Duodenal mucosa (tissue), 2 donors: ENCODE measurements at regions not wholly inside any gene's neighbourhood (a gene's known extent, or its start where the extent isn't known, plus 50 kb on each side); places are given as distances from the start of the nearest gene placed in this dataset.

ENCODE experiments used
- H3K27ac ChIP-seq: one replicate; pipeline ENCODE4 v1.7.0; 2013; ENCODE audit warnings: low read depth, low read length
- H3K27me3 ChIP-seq, 2 donors: one replicate each; pipeline ENCODE4 v1.7.0; 2013; ENCODE audit warnings: low read length in 2 of 2, control low read depth in 1 of 2; ENCODE audit not compliant: insufficient read depth in 2 of 2, control insufficient read depth in 1 of 2
- H3K36me3 ChIP-seq, 2 donors: one replicate each; pipeline ENCODE4 v1.7.0; 2013; ENCODE audit warnings: low read length in 2 of 2, control low read depth in 1 of 2; ENCODE audit not compliant: insufficient read depth in 2 of 2, control insufficient read depth in 1 of 2
- H3K4me1 ChIP-seq, 2 donors: one replicate each; pipeline ENCODE4 v1.7.0; 2013; ENCODE audit warnings: low read length in 2 of 2, control low read depth in 1 of 2; ENCODE audit not compliant: insufficient read depth in 2 of 2, control insufficient read depth in 1 of 2
- H3K4me3 ChIP-seq, 2 donors: one replicate each; pipeline ENCODE4 v1.7.0; 2013; ENCODE audit warnings: low read length in 2 of 2, low read depth in 1 of 2
- H3K9ac ChIP-seq, 2 donors: one replicate each; pipeline ENCODE4 v1.7.0; 2013; ENCODE audit warnings: low read length in 2 of 2, low read depth in 1 of 2
- H3K9me3 ChIP-seq, 2 donors: one replicate each; pipeline ENCODE4 v1.7.0; 2013; ENCODE audit warnings: low read length in 2 of 2, control low read depth in 1 of 2; ENCODE audit not compliant: control insufficient read depth in 1 of 2

DNA sequence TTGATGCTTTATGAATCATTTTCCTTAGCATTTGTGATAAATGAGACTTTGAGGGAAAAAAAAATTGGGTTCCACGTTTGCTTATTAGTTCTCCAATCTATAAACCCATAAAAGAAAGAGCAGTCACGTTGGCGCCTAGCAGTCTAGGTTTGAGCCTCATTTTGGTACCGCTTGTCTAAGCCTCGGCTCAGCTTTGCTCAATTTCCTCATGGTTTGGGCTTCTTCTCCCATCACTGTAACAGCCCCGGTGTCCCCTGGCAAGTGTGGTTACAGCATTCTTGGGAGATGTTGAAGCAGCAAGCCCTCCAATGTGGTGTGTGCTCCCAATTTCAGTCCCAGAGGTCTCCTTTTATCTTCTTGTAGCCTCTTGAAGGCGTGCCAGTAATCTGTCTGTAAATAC is 578.4 kb downstream of the CDK5RAP2 start:
- Histone ChIP-seq H3K27ac (no peak overlapping the region), H3K9me3 (no peaks in the 10 kb centered on the region), H3K36me3 (no peaks in the 10 kb centered on the region), H3K9ac (no peak overlapping the region), H3K4me1 (no peaks in the 10 kb centered on the region), H3K4me3 (no peak overlapping the region), H3K27me3 (no peaks in the 10 kb centered on the region)

DNA sequence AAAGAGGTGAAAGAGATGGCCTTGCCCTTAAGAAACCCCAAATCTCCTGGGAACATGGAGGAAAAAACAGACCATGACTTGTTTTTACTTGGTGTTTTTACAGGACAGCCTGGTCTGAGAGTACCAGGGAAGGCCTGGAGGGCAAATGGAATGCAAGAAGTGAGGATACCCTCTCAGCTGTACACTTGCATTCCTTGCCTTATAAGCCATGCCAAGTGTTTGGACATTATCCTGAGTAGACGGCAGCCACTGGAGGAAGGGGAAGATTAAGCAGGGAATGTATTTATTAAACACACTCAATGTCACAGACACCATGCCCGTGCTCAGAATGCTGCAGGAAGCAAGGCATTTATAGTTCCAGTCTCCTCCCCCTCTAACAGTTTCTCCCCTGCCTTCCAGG is 581.4 kb downstream of the CDK5RAP2 start:
- Histone ChIP-seq H3K27me3 (no peaks in the 10 kb centered on the region), H3K4me1 (no peaks in the 10 kb centered on the region), H3K36me3 (no peaks in the 10 kb centered on the region), H3K4me3 (no peak overlapping the region), H3K27ac (no peak overlapping the region), H3K9ac (no peak overlapping the region), H3K9me3 (no peaks in the 10 kb centered on the region)

DNA sequence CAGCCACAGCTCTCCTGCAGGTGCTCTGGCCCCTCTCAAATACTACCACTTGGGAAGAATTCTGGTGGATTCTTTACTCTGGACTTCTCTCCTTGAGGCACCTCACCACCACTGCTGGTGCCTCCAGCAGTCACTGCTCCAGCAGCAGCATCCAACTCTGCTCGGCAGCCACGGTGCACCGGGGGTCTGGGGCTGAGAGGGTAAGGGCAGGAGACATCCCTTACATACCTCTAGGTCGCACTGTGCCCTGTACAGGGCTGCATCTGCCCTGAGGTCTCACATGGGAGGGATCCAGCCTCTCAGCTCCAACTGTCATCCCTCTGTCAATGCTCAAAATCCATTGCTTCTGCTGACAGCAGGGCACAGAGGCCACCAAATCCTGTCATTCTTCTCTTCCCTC is 588.2 kb downstream of the CDK5RAP2 start:
- Histone ChIP-seq H3K27me3 (no peaks in the 10 kb centered on the region), H3K9ac (no peak overlapping the region), H3K4me3 (no peak overlapping the region), H3K9me3 (no peaks in the 10 kb centered on the region), H3K36me3 (no peaks in the 10 kb centered on the region), H3K4me1 (no peaks in the 10 kb centered on the region), H3K27ac (no peak overlapping the region)

DNA sequence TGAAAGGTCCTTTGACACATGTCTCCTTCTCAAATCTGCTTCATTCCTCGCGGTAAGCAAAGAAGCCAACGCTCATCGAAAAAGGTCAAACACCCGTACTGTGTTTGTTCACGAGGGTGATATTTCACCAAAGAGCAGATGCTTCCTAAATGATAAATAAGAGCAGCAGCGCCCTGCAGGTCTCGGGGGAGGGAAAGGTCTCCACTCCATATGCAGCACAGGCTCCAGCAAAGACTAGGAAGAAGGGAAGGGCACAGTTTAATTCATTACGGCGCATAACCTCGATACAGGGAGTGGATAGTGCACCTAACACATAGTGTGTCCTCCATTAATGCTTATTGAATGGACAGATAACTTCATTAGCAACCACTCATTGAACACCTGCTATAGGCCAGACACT is 593.3 kb downstream of the CDK5RAP2 start:
- Histone ChIP-seq H3K9me3 (no peaks in the 10 kb centered on the region), H3K27me3 (peaks cover 0 to 3% of the 10 kb centered on the region in 2 donors), H3K27ac (no peak overlapping the region), H3K4me1 (no peaks in the 10 kb centered on the region), H3K4me3 (no peak overlapping the region), H3K36me3 (no peaks in the 10 kb centered on the region), H3K9ac (no peak overlapping the region)

DNA sequence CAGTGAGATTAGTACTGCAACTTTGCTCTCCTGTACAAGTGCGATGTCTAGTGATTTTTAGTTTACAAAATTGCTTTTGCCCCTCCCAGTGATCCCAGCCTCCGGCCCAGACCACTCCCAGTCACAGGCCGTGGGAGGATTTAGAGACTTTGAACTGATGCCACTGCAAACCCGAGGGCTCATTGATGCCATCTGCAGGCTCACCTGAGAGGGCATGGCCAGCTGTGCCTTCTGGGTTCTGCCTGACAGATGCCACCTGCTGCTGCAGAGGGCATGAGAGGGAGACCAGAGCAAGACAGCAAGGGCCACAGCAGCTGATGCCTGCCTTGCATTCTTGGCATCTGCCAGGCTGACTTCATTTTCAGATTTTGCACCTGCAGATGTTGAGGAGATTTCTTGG is 593.8 kb downstream of the CDK5RAP2 start:
- no peak overlapping the region for H3K4me3 ChIP-seq
- H3K4me1 ChIP-seq = no peaks in the 10 kb centered on the region
- H3K27ac ChIP-seq = no peak overlapping the region
- H3K9me3 ChIP-seq = no peaks in the 10 kb centered on the region
- H3K27me3 ChIP-seq = peaks cover 0 to 3% of the 10 kb centered on the region in 2 donors
- no peak overlapping the region for H3K9ac ChIP-seq
- H3K36me3 ChIP-seq = no peaks in the 10 kb centered on the region

DNA sequence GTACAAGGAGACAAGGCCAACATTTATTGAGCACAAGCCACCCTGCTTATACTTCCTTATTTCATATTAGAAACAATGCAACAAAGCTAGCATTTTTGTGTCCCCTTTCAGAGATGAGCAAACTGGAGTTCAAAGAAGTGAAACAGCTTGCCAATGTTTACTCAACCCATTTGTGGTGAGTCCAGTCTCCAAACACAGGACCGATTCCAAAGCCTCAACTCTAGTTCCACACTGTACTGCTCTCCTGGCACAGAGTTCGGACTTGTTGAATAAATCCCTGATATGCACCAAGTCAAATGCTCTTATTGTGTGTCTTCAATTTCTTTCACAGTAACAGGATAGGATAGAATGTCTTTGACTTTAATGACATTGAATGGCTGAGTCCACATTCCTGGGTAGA is 604.8 kb upstream of the BRINP1 start:
- no peaks in the 10 kb centered on the region for H3K36me3 ChIP-seq
- no peaks in the 10 kb centered on the region for H3K4me1 ChIP-seq
- no peaks in the 10 kb centered on the region for H3K9me3 ChIP-seq
- no peak overlapping the region for H3K9ac ChIP-seq
- no peaks in the 10 kb centered on the region for H3K27me3 ChIP-seq
- H3K4me3 ChIP-seq = no peak overlapping the region
- H3K27ac ChIP-seq = no peak overlapping the region

DNA sequence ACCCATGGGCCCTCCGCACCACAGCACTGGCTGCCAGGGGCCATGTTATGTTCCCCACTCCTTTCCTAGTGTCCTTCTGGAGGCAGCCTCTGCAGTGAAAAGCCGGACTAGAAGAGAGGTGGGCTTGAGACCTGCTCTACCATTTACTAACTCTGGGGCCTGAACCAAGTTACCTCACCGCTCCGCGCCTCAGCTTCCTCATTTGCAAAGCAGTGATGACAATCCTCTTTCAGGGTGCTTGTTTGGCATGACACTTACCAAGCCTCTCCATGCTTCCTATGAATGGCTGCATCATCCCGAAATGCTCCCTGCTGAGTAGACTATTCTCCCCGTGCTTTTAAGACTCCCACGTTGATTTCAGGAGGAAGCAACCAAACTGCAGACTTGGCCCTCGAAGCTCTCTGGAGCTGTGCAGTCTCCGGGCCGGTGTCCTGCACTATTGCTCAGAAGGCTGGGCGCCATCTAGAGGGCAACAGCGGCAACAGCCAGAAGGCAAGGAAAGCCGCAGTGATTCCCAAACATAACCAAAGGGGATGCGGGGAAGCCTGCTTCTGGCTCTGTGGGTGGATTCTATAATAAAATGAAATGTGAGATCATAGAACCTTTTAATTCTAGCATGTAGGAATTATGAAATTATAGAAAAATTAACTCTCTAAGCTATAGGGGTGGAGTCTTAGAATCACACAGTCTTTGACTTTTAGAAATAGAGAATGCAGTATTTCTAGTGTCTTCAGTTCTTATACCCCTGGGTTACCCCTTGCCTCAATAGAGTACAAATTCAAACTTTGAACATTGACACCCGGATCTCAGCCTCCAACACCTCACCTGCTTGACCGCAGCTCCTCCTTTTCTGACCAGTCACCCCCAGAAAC is 599.8 kb upstream of the BRINP1 start:
- H3K4me1 ChIP-seq = no peaks in the 10 kb centered on the region
- no peak overlapping the region for H3K9ac ChIP-seq
- H3K27ac ChIP-seq = no peak overlapping the region
- no peaks in the 10 kb centered on the region for H3K27me3 ChIP-seq
- H3K4me3 ChIP-seq = no peak overlapping the region
- no peaks in the 10 kb centered on the region for H3K36me3 ChIP-seq
- no peaks in the 10 kb centered on the region for H3K9me3 ChIP-seq

DNA sequence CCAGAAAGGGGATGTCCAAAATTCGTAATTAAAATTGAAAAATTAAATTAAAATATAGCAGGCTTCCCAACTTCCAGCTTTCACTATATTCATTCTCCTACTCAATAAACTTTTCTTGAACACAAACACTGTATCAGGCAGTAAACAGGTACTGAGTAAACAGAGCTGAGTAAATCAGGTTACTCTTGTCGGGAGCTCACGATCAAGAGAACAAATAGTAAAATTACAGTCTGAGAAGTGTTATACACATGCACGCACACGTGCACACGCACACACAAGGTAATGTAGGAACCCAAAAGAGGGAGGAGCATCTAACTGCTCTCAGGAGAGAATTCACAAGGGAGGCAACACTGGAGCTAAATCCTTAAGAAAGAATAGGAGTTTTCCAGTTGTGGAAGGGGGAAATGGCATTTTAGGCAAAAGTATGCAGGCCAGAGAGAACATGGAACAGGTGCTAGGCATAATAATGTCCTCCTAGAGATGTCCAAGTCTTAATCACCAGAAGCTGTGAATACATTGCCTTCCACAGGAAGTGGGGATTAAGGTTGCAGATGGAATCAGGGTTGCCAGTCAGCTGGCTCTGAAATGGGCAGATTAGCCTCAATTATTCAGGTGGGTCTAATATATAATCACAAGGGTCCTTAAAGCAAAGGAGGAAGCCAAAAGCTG is 598.8 kb upstream of the BRINP1 start:
- Histone ChIP-seq H3K27me3 (no peaks in the 10 kb centered on the region), H3K27ac (no peak overlapping the region), H3K4me1 (no peaks in the 10 kb centered on the region), H3K4me3 (no peak overlapping the region), H3K9ac (no peak overlapping the region), H3K36me3 (no peaks in the 10 kb centered on the region), H3K9me3 (no peaks in the 10 kb centered on the region)

DNA sequence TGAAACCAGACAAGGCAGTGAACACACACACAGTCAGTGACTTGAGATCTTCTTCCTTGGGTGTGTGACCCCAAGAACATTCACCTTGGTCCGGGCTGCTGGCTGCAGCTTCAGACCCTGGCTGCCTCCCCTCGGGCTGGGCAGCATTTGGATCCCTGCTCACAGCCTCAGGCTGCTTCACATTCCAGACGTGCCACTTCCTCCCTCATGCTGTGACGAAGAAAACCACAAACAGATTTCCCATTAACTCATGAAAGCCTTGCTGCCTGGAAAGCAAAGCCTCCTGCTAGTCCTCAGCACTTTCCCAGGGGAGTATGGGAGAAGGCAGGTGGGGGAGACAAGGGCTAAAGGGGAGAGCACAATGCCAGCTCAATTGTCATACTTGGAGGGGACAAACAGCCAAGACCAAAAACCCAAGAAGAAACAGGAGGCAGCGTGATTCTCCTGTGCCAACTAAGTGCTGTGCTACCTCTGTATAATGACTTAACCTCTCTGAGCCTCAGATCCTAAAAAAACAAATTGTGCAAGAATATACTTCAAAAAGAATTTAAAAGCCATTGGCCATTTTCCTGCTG is 594.6 kb upstream of the BRINP1 start:
- Histone ChIP-seq H3K4me3 (no peak overlapping the region), H3K4me1 (no peaks in the 10 kb centered on the region), H3K9me3 (no peaks in the 10 kb centered on the region), H3K27ac (no peak overlapping the region), H3K9ac (no peak overlapping the region), H3K27me3 (no peaks in the 10 kb centered on the region), H3K36me3 (no peaks in the 10 kb centered on the region)

DNA sequence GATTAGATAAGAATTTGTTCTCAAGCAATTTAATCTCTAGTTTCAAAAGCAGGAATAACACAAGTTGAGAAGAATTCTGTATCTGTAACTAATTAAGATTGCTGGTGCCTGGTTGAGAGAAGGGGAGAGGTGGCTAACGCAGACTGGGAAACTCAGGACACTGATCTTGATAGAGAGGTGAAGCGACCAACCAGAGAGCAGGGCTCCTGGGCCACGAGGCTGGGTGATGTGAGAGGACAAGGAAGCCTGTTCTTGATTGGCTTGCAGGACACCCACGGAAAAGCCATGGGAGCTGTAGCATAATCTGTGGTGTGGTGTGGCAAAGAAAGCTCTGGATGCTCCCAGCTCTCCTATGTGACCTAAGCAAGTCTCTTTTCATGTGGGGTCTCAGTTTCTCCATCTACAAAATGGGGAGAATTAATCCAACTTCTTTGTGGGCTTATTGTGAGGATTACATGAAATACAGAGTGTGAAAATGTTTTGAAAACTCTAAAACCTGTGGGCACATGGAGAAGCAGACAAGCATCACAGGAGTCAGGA is 594.1 kb upstream of the BRINP1 start:
- no peak overlapping the region for H3K27ac ChIP-seq
- H3K9me3 ChIP-seq = no peaks in the 10 kb centered on the region
- no peaks in the 10 kb centered on the region for H3K36me3 ChIP-seq
- H3K9ac ChIP-seq = no peak overlapping the region
- no peaks in the 10 kb centered on the region for H3K27me3 ChIP-seq
- no peaks in the 10 kb centered on the region for H3K4me1 ChIP-seq
- H3K4me3 ChIP-seq = no peak overlapping the region
